Cardiac muscle cell (in vitro differentiated cells and primary cell): ENCODE measurements at regions not wholly inside any gene's neighbourhood (a gene's known extent, or its start where the extent isn't known, plus 50 kb on each side); places are given as distances from the start of the nearest gene placed in this dataset.

Source experiments
- DNase-seq, 2 donors: peaks; one replicate each; pipeline versions ENCODE4 v3.0.0 to v3.0.0-alpha.2; 2010 to 2017; ENCODE audit warnings: low read depth in 1 of 2, low spot score in 1 of 2
- H3K27ac ChIP-seq: fragments of 200-600 bp; sonication (generic); 2 replicates; pipeline ENCODE4 v1.5.1; 2016
- H3K27me3 ChIP-seq: fragments of 200-600 bp; sonication (generic); 2 replicates; pipeline ENCODE4 v1.6.0; 2016; ENCODE audit warnings: control low read depth
- H3K36me3 ChIP-seq: fragments of 200-600 bp; sonication (generic); 2 replicates; pipeline ENCODE4 v1.5.1; 2016; ENCODE audit warnings: control low read depth
- H3K4me1 ChIP-seq: fragments of 200-600 bp; sonication (generic); 2 replicates; pipeline ENCODE4 v1.8.1; 2017; ENCODE audit warnings: low read depth, mild to moderate bottlenecking, mixed run types
- H3K4me3 ChIP-seq: fragments of 200-600 bp; sonication (generic); 2 replicates; pipeline ENCODE4 v1.5.1; 2016; ENCODE audit warnings: mild to moderate bottlenecking
- H3K9me3 ChIP-seq: fragments of 200-600 bp; sonication (generic); 2 replicates; pipeline ENCODE4 v1.5.1; 2017; ENCODE audit warnings: low read depth, mild to moderate bottlenecking, control low read depth
- TF ChIP-seq, protein P1 (sequence below): IDR thresholded peaks from 2 replicates; pipeline ENCODE4 v1.5.1; 2012; ENCODE audit warnings: low read depth, mild to moderate bottlenecking, low read length

DNA sequence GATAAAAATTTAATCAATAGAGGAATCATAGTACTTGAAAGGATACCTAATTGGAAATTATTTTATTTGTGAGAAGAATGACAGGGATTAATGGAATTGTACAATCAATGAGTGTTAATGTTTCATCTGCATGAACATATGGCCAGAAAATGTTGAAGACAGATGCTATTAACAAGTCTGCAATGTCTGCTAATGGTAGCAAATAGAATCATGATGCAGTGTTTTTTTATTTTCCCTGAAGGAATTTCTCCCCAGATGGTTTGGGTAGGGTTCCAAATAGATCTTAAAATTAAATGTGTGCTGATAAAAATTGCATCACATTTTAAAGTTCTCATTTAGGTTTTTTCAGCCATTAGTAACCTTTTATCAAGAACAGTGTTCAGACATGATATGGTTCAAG, 291.3 kb upstream of the TRAM1L1 start:
- TF ChIP-seq, protein P1, sequence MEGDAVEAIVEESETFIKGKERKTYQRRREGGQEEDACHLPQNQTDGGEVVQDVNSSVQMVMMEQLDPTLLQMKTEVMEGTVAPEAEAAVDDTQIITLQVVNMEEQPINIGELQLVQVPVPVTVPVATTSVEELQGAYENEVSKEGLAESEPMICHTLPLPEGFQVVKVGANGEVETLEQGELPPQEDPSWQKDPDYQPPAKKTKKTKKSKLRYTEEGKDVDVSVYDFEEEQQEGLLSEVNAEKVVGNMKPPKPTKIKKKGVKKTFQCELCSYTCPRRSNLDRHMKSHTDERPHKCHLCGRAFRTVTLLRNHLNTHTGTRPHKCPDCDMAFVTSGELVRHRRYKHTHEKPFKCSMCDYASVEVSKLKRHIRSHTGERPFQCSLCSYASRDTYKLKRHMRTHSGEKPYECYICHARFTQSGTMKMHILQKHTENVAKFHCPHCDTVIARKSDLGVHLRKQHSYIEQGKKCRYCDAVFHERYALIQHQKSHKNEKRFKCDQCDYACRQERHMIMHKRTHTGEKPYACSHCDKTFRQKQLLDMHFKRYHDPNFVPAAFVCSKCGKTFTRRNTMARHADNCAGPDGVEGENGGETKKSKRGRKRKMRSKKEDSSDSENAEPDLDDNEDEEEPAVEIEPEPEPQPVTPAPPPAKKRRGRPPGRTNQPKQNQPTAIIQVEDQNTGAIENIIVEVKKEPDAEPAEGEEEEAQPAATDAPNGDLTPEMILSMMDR = no peak
- no peaks in the 10 kb centered on the region for H3K4me1 ChIP-seq
- H3K9me3 ChIP-seq = no peaks in the 10 kb centered on the region
- H3K36me3 ChIP-seq = no peaks in the 10 kb centered on the region
- no peak overlapping the region for H3K4me3 ChIP-seq
- no peaks in the 10 kb centered on the region for H3K27me3 ChIP-seq
- no peak for DNase-seq
- H3K27ac ChIP-seq = no peak overlapping the region

DNA sequence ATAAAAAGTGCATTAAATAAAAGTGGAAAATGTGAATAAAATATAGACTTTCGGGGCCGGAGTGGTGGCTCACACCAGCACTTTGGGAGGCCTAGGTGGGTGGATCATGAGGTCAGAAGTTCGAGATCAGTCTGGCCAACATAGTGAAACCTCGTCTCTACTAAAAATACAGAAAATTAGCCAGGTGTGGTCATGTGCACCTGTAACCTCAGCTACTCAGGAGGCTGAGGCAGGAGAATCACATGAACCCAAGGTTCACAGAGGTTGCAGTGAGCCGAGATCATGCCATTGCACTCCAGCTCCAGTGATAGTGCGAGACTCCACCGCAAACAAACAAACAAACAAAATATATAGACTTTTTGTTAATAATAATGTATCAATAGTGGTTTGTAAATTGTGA, 293.6 kb upstream of the TRAM1L1 start:
- no peak overlapping the region for H3K4me3 ChIP-seq
- no peaks in the 10 kb centered on the region for H3K4me1 ChIP-seq
- H3K36me3 ChIP-seq = no peaks in the 10 kb centered on the region
- TF ChIP-seq, protein P1 = no peak
- no peaks in the 10 kb centered on the region for H3K9me3 ChIP-seq
- no peak for DNase-seq
- H3K27me3 ChIP-seq = no peaks in the 10 kb centered on the region
- no peak overlapping the region for H3K27ac ChIP-seq

DNA sequence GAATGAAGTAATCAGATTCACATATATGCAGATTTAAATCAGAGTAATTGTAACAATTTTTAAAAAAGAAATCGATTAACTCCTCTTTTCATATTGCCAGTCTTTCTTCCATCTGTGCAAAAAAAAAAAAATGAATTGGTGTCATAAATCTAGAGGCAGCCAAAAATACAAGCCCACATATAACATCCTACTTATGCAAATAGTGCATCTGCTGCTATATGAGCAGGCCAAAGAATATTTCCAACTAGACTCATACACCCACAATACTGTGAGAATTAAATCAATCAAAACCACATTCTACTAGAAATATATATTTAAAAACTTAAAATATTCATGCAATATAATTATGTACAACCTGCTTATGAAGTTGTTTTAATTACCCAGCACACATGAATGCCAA, 298.1 kb upstream of the TRAM1L1 start:
- Histone ChIP-seq H3K27me3 (no peaks in the 10 kb centered on the region), H3K4me3 (no peak overlapping the region), H3K36me3 (no peaks in the 10 kb centered on the region), H3K27ac (no peak overlapping the region), H3K4me1 (no peaks in the 10 kb centered on the region), H3K9me3 (no peaks in the 10 kb centered on the region)
- TF ChIP-seq, protein P1 = no peak
- no peak for DNase-seq

DNA sequence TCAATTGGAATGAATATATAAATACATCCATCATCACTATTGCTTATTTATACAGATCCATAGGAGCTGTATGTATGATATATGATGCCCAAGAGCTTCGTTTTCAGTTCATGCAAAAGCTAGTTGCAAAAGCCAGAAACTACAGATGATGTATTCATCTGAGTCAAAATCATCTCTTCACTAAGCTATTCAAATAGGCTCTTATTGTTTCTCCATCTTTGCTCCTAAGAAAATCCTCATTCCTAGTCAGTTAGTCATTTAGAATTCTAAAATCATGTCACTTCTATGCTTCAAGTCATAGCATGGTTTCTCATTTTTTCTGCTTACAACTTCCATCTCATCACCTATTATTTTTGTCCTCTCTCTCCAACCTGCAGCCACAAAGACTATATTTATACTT, 300.1 kb upstream of the TRAM1L1 start:
- H3K4me1 ChIP-seq = no peaks in the 10 kb centered on the region
- no peak for DNase-seq
- no peak overlapping the region for H3K27ac ChIP-seq
- no peaks in the 10 kb centered on the region for H3K27me3 ChIP-seq
- H3K4me3 ChIP-seq = no peak overlapping the region
- no peaks in the 10 kb centered on the region for H3K9me3 ChIP-seq
- no peaks in the 10 kb centered on the region for H3K36me3 ChIP-seq
- TF ChIP-seq, protein P1 = no peak

DNA sequence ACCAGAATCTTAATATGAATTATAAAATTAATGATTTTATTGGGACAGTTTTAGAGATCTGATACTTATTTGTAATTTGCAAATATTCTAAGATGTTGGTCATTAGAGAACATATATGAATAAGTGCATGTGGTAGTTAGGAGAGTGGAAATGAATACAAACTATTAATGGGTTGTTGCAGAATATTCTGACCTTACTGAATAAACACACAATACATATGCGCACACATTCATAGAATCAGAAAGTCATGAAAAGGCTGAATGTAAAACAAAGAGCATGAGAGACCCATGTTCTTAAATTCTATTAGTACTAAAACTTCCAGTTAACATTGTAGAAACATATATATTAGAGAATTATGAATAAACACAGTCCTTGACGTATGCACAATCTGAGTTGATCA, 301.7 kb upstream of the TRAM1L1 start:
- no peaks in the 10 kb centered on the region for H3K9me3 ChIP-seq
- TF ChIP-seq, protein P1 = no peak
- no peak for DNase-seq
- H3K4me3 ChIP-seq = no peak overlapping the region
- H3K27ac ChIP-seq = no peak overlapping the region
- H3K4me1 ChIP-seq = no peaks in the 10 kb centered on the region
- H3K27me3 ChIP-seq = no peaks in the 10 kb centered on the region
- no peaks in the 10 kb centered on the region for H3K36me3 ChIP-seq
